Dendritic cell treated with granulocyte-macrophage colony-stimulating factor and Interleukin-4, amounts not matched to agents 40 ng/mL and 50 ng/mL, for 4 days (primary cell): ENCODE measurements at regions not wholly inside any gene's neighbourhood (a gene's known extent, or its start where the extent isn't known, plus 50 kb on each side); places are given as distances from the start of the nearest gene placed in this dataset.

Experiments used
- H3K27ac Mint-ChIP-seq: one replicate; pipeline ENCODE4 v1.8.0; 2022; ENCODE audit warnings: mild to moderate bottlenecking, mixed read lengths
- H3K27me3 Mint-ChIP-seq: one replicate; pipeline ENCODE4 v1.8.0; 2022; ENCODE audit warnings: mild to moderate bottlenecking, mixed read lengths
- H3K36me3 Mint-ChIP-seq: one replicate; pipeline ENCODE4 v1.8.0; 2022; ENCODE audit warnings: low read depth, mixed read lengths
- H3K4me1 Mint-ChIP-seq: one replicate; pipeline ENCODE4 v1.8.0; 2022; ENCODE audit warnings: low read depth, mixed read lengths
- H3K4me3 Mint-ChIP-seq: one replicate; pipeline ENCODE4 v1.8.0; 2022; ENCODE audit warnings: mild to moderate bottlenecking, moderate library complexity, mixed read lengths
- H3K9me3 Mint-ChIP-seq: one replicate; pipeline ENCODE4 v1.8.0; 2022; ENCODE audit warnings: mixed read lengths
- intact Hi-C: fragments of 100-400 bp; cut with micrococcal nuclease; formaldehyde crosslinking; loops from one replicate; pipeline ENCODE4 v1.15.0; 2022

DNA sequence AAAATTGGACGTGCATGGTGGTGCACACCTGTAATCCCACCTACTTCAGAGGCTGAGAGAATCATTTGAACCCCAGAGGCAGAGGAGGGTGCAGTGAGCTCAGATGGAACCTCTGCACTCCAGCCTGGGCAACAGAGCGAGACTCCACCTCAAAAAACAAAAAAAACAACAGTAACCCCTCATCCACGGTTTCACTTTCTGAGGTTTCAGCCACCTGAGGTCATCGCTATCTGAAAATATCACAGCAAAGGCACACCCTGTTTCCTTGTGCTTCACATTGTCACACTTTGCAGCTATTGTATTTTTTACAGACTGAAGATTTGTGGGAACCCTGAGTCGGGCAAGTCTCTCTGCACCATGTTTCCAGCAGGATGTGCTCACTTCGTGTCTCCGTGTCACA, 54.1 kb upstream of the FOXQ1 start:
- Mint-ChIP-seq H3K27me3 (peaks cover 52% of the 10 kb centered on the region), H3K4me3 (no peak overlapping the region), H3K4me1 (no peaks in the 10 kb centered on the region), H3K27ac (no peak overlapping the region), H3K9me3 (no peaks in the 10 kb centered on the region), H3K36me3 (no peaks in the 10 kb centered on the region)
- intact Hi-C loops, result no loop called here

GRCh38 chr6:1256435-1257008, 55.4 kb upstream of the FOXQ1 start:
- no peaks in the 10 kb centered on the region for H3K36me3 Mint-ChIP-seq
- no peaks in the 10 kb centered on the region for H3K4me1 Mint-ChIP-seq
- H3K27ac Mint-ChIP-seq, result no peak overlapping the region
- intact Hi-C loops, result no loop called here
- H3K27me3 Mint-ChIP-seq, result peaks cover 55% of the 10 kb centered on the region
- H3K4me3 Mint-ChIP-seq, result no peak overlapping the region
- no peaks in the 10 kb centered on the region for H3K9me3 Mint-ChIP-seq

GRCh38 chr6:1255636-1256365, 56.1 kb upstream of the FOXQ1 start:
- Mint-ChIP-seq H3K4me3 (no peak overlapping the region), H3K4me1 (no peaks in the 10 kb centered on the region), H3K27me3 (peaks cover 55% of the 10 kb centered on the region), H3K36me3 (no peaks in the 10 kb centered on the region), H3K27ac (no peak overlapping the region), H3K9me3 (no peaks in the 10 kb centered on the region)
- intact Hi-C loops, result no loop called here

DNA sequence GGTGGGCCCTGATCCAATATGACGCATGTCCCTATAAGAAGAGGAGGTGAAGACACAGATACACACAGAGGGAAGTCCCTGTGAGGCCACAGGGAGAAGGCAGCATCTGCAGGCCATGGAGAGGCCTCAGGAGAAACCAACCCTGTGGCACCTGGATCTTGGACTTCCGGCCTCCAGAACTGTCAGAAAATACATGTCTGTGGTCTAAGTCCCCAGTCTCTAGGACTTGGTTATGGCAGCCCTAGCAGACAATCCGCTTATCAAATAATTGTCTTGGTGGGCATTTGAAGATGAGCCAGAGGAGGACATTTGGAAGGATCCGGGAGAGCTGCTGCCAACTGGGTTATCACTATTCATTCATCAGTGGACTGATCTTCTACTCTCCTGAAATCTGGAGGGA, 57.6 kb upstream of the FOXQ1 start:
- no peak overlapping the region for H3K27ac Mint-ChIP-seq
- H3K36me3 Mint-ChIP-seq, result no peaks in the 10 kb centered on the region
- peaks cover 51% of the 10 kb centered on the region for H3K27me3 Mint-ChIP-seq
- H3K4me3 Mint-ChIP-seq, result no peak overlapping the region
- no peaks in the 10 kb centered on the region for H3K4me1 Mint-ChIP-seq
- H3K9me3 Mint-ChIP-seq, result no peaks in the 10 kb centered on the region
- intact Hi-C loops, result no loop called here

GRCh38 chr6:1253816-1254215, 58.1 kb upstream of the FOXQ1 start:
- no peak overlapping the region for H3K4me3 Mint-ChIP-seq
- H3K9me3 Mint-ChIP-seq, result no peaks in the 10 kb centered on the region
- H3K27ac Mint-ChIP-seq, result no peak overlapping the region
- H3K27me3 Mint-ChIP-seq, result peaks cover 49% of the 10 kb centered on the region
- no peaks in the 10 kb centered on the region for H3K36me3 Mint-ChIP-seq
- intact Hi-C loops, result no loop called here
- H3K4me1 Mint-ChIP-seq, result no peaks in the 10 kb centered on the region

DNA sequence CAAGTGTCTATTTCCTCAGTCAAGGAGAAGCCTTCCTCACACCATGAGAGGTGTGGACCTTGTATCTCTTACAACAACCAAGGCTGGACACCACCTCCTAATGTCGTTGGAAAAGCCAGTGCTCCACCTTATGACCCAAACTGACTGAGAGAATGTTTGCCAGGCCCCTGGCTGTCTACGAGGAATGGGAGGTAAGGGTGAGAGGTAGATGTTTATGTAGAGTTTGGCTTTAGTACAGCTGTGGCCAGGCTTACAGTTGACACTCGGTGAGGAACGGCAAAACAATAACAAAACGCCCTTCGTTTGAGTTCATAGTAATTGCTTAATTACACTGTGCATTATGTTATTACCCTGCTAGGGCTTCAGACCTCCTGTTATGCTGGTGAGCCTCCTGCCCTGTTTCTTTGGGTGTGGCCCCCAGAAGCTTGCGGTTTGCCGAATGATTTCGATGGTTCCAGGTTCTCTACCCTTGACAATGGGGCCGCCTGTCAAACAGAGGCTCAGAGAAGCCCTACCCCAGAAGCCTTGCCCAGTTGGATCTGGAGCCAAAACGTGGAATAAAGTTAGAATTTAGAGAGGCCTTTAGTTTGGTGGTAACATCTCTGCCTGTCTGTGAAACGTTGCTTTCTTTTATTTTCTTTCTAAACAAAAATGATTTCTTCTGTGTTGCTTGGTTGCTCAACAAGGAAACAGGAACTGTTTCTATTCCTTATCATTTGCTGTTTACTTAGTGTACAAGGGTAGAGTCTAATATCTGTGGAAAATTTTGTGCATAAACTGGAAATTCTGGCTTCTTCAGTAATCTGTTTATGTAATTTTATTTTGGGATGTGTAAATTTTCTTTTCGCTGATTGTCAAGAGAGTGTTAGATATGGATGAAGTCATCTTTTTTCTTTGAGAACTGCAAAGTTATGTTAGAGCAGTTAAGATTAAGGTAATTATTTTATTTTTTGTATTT, 60.4 kb upstream of the FOXQ1 start:
- no peak overlapping the region for H3K4me3 Mint-ChIP-seq
- no peaks in the 10 kb centered on the region for H3K36me3 Mint-ChIP-seq
- no peak overlapping the region for H3K27ac Mint-ChIP-seq
- H3K9me3 Mint-ChIP-seq, result no peaks in the 10 kb centered on the region
- H3K27me3 Mint-ChIP-seq, result peaks cover 36% of the 10 kb centered on the region
- H3K4me1 Mint-ChIP-seq, result no peaks in the 10 kb centered on the region
- intact Hi-C loops, result no loop called here

- H3K9me3 Mint-ChIP-seq, result no peaks in the 10 kb centered on the region
- H3K27ac Mint-ChIP-seq, result no peak overlapping the region
- H3K36me3 Mint-ChIP-seq, result no peaks in the 10 kb centered on the region
Measured at GRCh38 chr6:1250489-1251197, 61.3 kb upstream of the FOXQ1 start.

GRCh38 chr6:1247894-1248293, 64.0 kb upstream of the FOXQ1 start:
- Mint-ChIP-seq H3K9me3 (no peaks in the 10 kb centered on the region), H3K4me1 (no peaks in the 10 kb centered on the region), H3K27ac (no peak overlapping the region), H3K36me3 (no peaks in the 10 kb centered on the region), H3K4me3 (no peak overlapping the region), H3K27me3 (peaks cover 29% of the 10 kb centered on the region)
- intact Hi-C loops, result no loop called here

More at GRCh38 chr6:1250489-1251197, 61.3 kb upstream of the FOXQ1 start:
- H3K4me3 Mint-ChIP-seq, result no peak overlapping the region
- H3K4me1 Mint-ChIP-seq, result no peaks in the 10 kb centered on the region
- peaks cover 33% of the 10 kb centered on the region for H3K27me3 Mint-ChIP-seq
- intact Hi-C loops, result no loop called here

DNA sequence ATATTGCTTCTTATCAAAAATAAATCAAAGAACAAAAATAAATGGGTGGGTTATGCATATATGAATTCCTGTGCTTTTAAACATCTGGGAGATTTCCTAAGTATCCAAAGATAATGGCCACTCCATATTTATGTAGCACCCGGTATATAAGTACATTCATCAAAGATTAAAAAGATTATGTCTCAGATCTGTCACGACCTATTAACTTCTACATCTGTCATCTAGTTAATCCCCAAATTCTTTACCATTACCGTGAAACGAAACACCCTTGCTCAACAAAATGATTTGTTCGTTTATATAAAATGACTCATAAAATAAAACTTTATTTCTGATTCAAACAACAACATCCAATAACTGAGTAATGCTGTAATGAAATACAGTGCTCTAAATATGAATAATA, 64.8 kb upstream of the FOXQ1 start:
- no peaks in the 10 kb centered on the region for H3K36me3 Mint-ChIP-seq

GRCh38 chr6:1244941-1245340, 67.0 kb upstream of the FOXQ1 start:
- Mint-ChIP-seq H3K4me1 (no peaks in the 10 kb centered on the region), H3K4me3 (no peak overlapping the region), H3K9me3 (no peaks in the 10 kb centered on the region), H3K36me3 (no peaks in the 10 kb centered on the region), H3K27ac (no peak overlapping the region), H3K27me3 (peaks cover 22% of the 10 kb centered on the region)
- intact Hi-C loops, result no loop called here

More for the DNA sequence above, 64.8 kb upstream of the FOXQ1 start:
- H3K4me3 Mint-ChIP-seq, result no peak overlapping the region
- H3K9me3 Mint-ChIP-seq, result no peaks in the 10 kb centered on the region
- no peak overlapping the region for H3K27ac Mint-ChIP-seq
- H3K27me3 Mint-ChIP-seq, result peaks cover 28% of the 10 kb centered on the region
- intact Hi-C loops, result no loop called here
- H3K4me1 Mint-ChIP-seq, result no peaks in the 10 kb centered on the region

DNA sequence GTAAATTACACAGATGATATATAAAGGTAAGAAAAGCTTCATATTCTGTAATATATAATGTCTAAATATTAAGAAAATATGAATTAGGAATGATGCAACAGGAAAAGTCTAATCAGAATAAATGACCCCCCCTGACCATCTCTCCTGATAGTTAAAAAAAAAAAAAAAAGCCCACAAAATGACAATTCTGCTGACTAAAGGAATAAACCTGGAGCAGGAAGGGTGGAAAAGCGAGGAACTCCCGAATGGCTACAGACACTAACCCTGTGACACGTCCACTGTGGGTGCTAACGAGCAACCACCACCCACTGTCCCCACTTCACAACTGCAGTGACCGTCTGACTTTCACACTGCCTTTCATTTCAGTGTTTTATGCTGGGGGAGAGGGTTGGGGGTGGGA, 67.6 kb upstream of the FOXQ1 start:
- peaks cover 19% of the 10 kb centered on the region for H3K27me3 Mint-ChIP-seq
- no peaks in the 10 kb centered on the region for H3K4me1 Mint-ChIP-seq
- H3K36me3 Mint-ChIP-seq, result no peaks in the 10 kb centered on the region
- H3K27ac Mint-ChIP-seq, result no peak overlapping the region
- no peaks in the 10 kb centered on the region for H3K9me3 Mint-ChIP-seq
- no peak overlapping the region for H3K4me3 Mint-ChIP-seq
- intact Hi-C loops, result no loop called here

DNA sequence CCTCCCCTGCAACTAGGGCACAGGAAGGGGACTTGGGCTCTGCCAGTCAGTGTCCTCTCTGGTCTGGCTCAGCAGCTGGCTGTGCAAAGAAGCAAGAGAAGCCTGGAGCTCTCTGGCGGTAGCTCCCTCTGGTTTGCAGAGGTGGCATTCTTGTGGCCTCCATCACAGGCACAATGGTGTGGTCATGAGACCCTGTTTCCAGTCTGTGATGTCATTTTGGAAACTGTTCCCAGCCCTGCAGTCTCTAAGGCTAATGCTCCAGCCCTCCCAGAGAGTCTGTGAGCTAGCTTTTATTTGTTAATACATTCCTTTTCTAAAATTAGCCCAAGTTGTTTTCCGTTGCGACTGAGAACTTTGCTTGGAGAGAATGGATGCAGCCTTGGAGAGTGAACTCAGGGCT, 69.5 kb upstream of the FOXQ1 start:
- H3K36me3 Mint-ChIP-seq, result no peaks in the 10 kb centered on the region
- no peak overlapping the region for H3K27ac Mint-ChIP-seq
- H3K9me3 Mint-ChIP-seq, result no peaks in the 10 kb centered on the region
- intact Hi-C loops, result no loop called here
- peaks cover 23% of the 10 kb centered on the region for H3K27me3 Mint-ChIP-seq
- H3K4me3 Mint-ChIP-seq, result no peak overlapping the region
- no peaks in the 10 kb centered on the region for H3K4me1 Mint-ChIP-seq

DNA sequence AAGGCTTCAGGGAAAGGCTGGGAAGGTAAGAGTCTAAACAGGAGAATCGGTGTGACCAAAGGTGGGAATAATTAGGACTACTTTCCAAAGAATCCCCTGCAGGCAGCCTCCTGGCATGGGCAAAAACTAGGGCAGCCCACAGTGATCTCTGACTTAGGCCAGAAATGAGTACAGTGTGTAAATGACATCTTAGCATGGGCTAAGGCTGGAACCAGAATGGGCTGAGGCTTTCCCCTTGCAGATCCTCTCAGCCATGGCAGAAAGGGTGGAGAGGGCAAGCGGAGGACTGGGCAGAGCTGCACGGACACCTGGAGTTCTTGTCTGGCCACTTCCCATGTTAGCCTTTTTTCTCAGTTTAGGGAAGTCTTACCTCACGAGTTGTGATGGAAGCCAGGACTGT, 69.9 kb upstream of the FOXQ1 start:
- no peaks in the 10 kb centered on the region for H3K4me1 Mint-ChIP-seq
- H3K27ac Mint-ChIP-seq, result no peak overlapping the region
- peaks cover 23% of the 10 kb centered on the region for H3K27me3 Mint-ChIP-seq
- intact Hi-C loops, result no loop called here
- no peaks in the 10 kb centered on the region for H3K9me3 Mint-ChIP-seq
- no peaks in the 10 kb centered on the region for H3K36me3 Mint-ChIP-seq
- H3K4me3 Mint-ChIP-seq, result no peak overlapping the region
